CD14-positive monocyte (primary cell): ENCODE measurements at regions not wholly inside any gene's neighbourhood (a gene's known extent, or its start where the extent isn't known, plus 50 kb on each side); places are given as distances from the start of the nearest gene placed in this dataset.

Experiments used
- DNase-seq, 3 donors: peaks; one replicate each; pipeline ENCODE4 v3.0.0-alpha.2; 2011 to 2022
- H2AFZ ChIP-seq: 2 replicates; pipeline ENCODE4 v1.6.0; 2012; ENCODE audit warnings: mild to moderate bottlenecking, low read depth, low read length, inconsistent platforms; ENCODE audit not compliant: insufficient read depth, poor library complexity, severe bottlenecking
- H3K27ac ChIP-seq, 2 donors: 1 replicate in 1 of 2; 2 replicates in 1 of 2; pipeline ENCODE4 v1.5.1; 2012 to 2013; ENCODE audit warnings: low read length in 2 of 2, control low read depth in 1 of 2, inconsistent platforms in 1 of 2, low read depth in 1 of 2, mild to moderate bottlenecking in 1 of 2
- H3K27me3 ChIP-seq, 2 donors: one replicate each; pipeline versions ENCODE4 v1.6.0 to v1.6.1; 2011 to 2013; ENCODE audit warnings: low read length in 2 of 2; ENCODE audit not compliant: control insufficient read depth in 2 of 2, insufficient read depth in 2 of 2
- H3K36me3 ChIP-seq, 2 donors: replicated peaks in 1 of 2; 1 replicate in 1 of 2; 2 replicates in 1 of 2; pipeline versions ENCODE4 v1.5.1 to v1.6.1; 2012 to 2013; ENCODE audit warnings: low read length in 2 of 2, control low read depth in 1 of 2, inconsistent platforms in 1 of 2, mild to moderate bottlenecking in 1 of 2; ENCODE audit not compliant: insufficient read depth in 2 of 2, control insufficient read depth in 1 of 2
- H3K4me1 ChIP-seq, 2 donors: 1 replicate in 1 of 2; 2 replicates in 1 of 2; pipeline versions ENCODE4 v1.5.1 to v1.6.1; 2012 to 2013; ENCODE audit warnings: low read length in 2 of 2, control low read depth in 1 of 2, inconsistent platforms in 1 of 2, mild to moderate bottlenecking in 1 of 2, moderate library complexity in 1 of 2; ENCODE audit not compliant: insufficient read depth in 2 of 2, control insufficient read depth in 1 of 2
- H3K4me2 ChIP-seq: replicated peaks from 2 replicates; pipeline ENCODE3; 2012; ENCODE audit warnings: low read length, moderate library complexity, mild to moderate bottlenecking; ENCODE audit not compliant: poor library complexity, severe bottlenecking; ENCODE audit errors: extremely low read depth
- H3K4me3 ChIP-seq, 3 experiments: fragments of 200-600 bp in 1 of 3; sonication (generic) in 1 of 3; replicated peaks in 1 of 3; 1 replicate in 2 of 3; 2 replicates in 1 of 3; pipeline ENCODE4 v1.5.1; 2011 to 2013; ENCODE audit warnings: low read length in 3 of 3, mild to moderate bottlenecking in 3 of 3, control low read depth in 2 of 3, low read depth in 2 of 3, inconsistent platforms in 1 of 3, moderate library complexity in 1 of 3
- H3K79me2 ChIP-seq: 2 replicates; pipeline ENCODE4 v1.6.0; 2012; ENCODE audit warnings: mild to moderate bottlenecking, control low read depth, inconsistent platforms, low read length, moderate library complexity; ENCODE audit not compliant: insufficient read depth
- H3K9ac ChIP-seq: 2 replicates; pipeline ENCODE4 v1.6.0; 2017; ENCODE audit warnings: low read length, mild to moderate bottlenecking; ENCODE audit not compliant: insufficient read depth, poor library complexity, severe bottlenecking
- H3K9me3 ChIP-seq, 2 donors: replicated peaks in 1 of 2; 1 replicate in 1 of 2; 2 replicates in 1 of 2; pipeline versions ENCODE4 v1.5.1 to v1.6.1; 2012 to 2013; ENCODE audit warnings: low read length in 2 of 2, control low read depth in 1 of 2; ENCODE audit not compliant: control insufficient read depth in 1 of 2, insufficient read depth in 1 of 2
- H4K20me1 ChIP-seq: 2 replicates; pipeline ENCODE4 v1.6.0; 2012; ENCODE audit warnings: mild to moderate bottlenecking, low read length, control low read depth, moderate library complexity; ENCODE audit not compliant: insufficient read depth
- H3K27ac Mint-ChIP-seq, 7 donors: one replicate each; pipeline ENCODE4 v1.8.0; 2020; ENCODE audit warnings: mild to moderate bottlenecking in 7 of 7, mixed read lengths in 7 of 7, moderate library complexity in 6 of 7, inconsistent platforms in 2 of 7
- H3K27me3 Mint-ChIP-seq, 3 donors: one replicate each; pipeline ENCODE4 v1.8.0; 2021 to 2022; ENCODE audit warnings: low read depth in 3 of 3, mild to moderate bottlenecking in 3 of 3, mixed read lengths in 3 of 3, moderate library complexity in 3 of 3, inconsistent platforms in 1 of 3
- H3K36me3 Mint-ChIP-seq, 2 donors: one replicate each; pipeline ENCODE4 v1.8.0; 2020; ENCODE audit warnings: mixed read lengths in 2 of 2, inconsistent platforms in 1 of 2, mild to moderate bottlenecking in 1 of 2
- H3K4me1 Mint-ChIP-seq: one replicate; pipeline ENCODE4 v1.8.0; 2020; ENCODE audit warnings: mild to moderate bottlenecking, mixed read lengths
- H3K4me3 Mint-ChIP-seq, 2 donors: one replicate each; pipeline ENCODE4 v1.8.0; 2020; ENCODE audit warnings: mild to moderate bottlenecking in 2 of 2, mixed read lengths in 2 of 2, moderate library complexity in 1 of 2
- H3K9me3 Mint-ChIP-seq, 7 donors: one replicate each; pipeline ENCODE4 v1.8.0; 2020 to 2022; ENCODE audit warnings: mixed read lengths in 7 of 7, mild to moderate bottlenecking in 6 of 7, moderate library complexity in 6 of 7, inconsistent platforms in 2 of 7
- CTCF ChIP-seq: fragments of 200-600 bp; IDR thresholded peaks from one replicate; pipeline ENCODE4 v1.8.0; 2022; ENCODE audit warnings: antibody characterized with exemption, mild to moderate bottlenecking
- WGBS: methylation state at CpG from one replicate; pipeline ENCODE4 v1.1.5; 2013; ENCODE audit warnings: missing lambda C conversion rate; ENCODE audit not compliant: insufficient coverage; 5-methylcytosine and 5-hydroxymethylcytosine counted together
- intact Hi-C, 2 donors: fragments of 100-400 bp; cut with micrococcal nuclease; formaldehyde crosslinking; loops; one replicate each; pipeline versions ENCODE4 v1.15.0 to v1.15.1; 2023

GRCh38 chr15:35713733-35714132, 167.8 kb upstream of the DPH6 start:
- H3K4me1 Mint-ChIP-seq = no peaks in the 10 kb centered on the region
- DNase-seq = no peak

GRCh38 chr15:35717721-35718120, 171.8 kb upstream of the DPH6 start:
- Histone ChIP-seq H3K4me3 (no peak overlapping the region), H3K9me3 (no peaks in the 10 kb centered on the region), H2AFZ (no peak overlapping the region), H3K79me2 (no peaks in the 10 kb centered on the region), H4K20me1 (no peaks in the 10 kb centered on the region), H3K27me3 (no peaks in the 10 kb centered on the region), H3K4me2 (no peak overlapping the region), H3K36me3 (no peaks in the 10 kb centered on the region), H3K9ac (no peak overlapping the region), H3K4me1 (no peaks in the 10 kb centered on the region), H3K27ac (no peak overlapping the region)
- peaks cover 0 to 10% (median 4%) of the 10 kb centered on the region in 7 donors for H3K9me3 Mint-ChIP-seq
- no peak for DNase-seq
- no peak for TF ChIP-seq CTCF
- intact Hi-C loops = no loop called here
- H3K4me3 Mint-ChIP-seq = no peak overlapping the region
- H3K27me3 Mint-ChIP-seq = no peaks in the 10 kb centered on the region
- H3K4me1 Mint-ChIP-seq = no peaks in the 10 kb centered on the region
- no peaks in the 10 kb centered on the region for H3K36me3 Mint-ChIP-seq
- WGBS = 100% methylated on average over 2 of the region's 4 CpGs
- H3K27ac Mint-ChIP-seq = no peak overlapping the region

More at GRCh38 chr15:35713733-35714132, 167.8 kb upstream of the DPH6 start:
- H3K36me3 Mint-ChIP-seq = no peaks in the 10 kb centered on the region
- Histone ChIP-seq H2AFZ (no peak overlapping the region), H3K27me3 (no peaks in the 10 kb centered on the region), H3K36me3 (no peaks in the 10 kb centered on the region), H3K9me3 (no peaks in the 10 kb centered on the region), H3K79me2 (no peaks in the 10 kb centered on the region), H3K9ac (no peak overlapping the region), H3K4me3 (no peak overlapping the region), H3K27ac (no peak overlapping the region), H4K20me1 (no peaks in the 10 kb centered on the region), H3K4me1 (no peaks in the 10 kb centered on the region), H3K4me2 (no peak overlapping the region)
- H3K27me3 Mint-ChIP-seq = no peaks in the 10 kb centered on the region
- no peak overlapping the region for H3K27ac Mint-ChIP-seq
- no CpG with 5 or more reads among the region's 2 CpGs for WGBS
- no peak overlapping the region for H3K4me3 Mint-ChIP-seq
- TF ChIP-seq CTCF = no peak
- peaks cover 0 to 9% (median 4%) of the 10 kb centered on the region in 7 donors for H3K9me3 Mint-ChIP-seq
- intact Hi-C loops = no loop called here
